Liver (tissue), 8 donors: ENCODE measurements at regions not wholly inside any gene's neighbourhood (a gene's known extent, or its start where the extent isn't known, plus 50 kb on each side); places are given as distances from the start of the nearest gene placed in this dataset.

Experiments used
- DNase-seq: peaks from one replicate; pipeline ENCODE4 v3.0.0-alpha.2; 2017; ENCODE audit warnings: low spot score
- H3K27ac ChIP-seq, 2 donors: one replicate each; pipeline ENCODE4 v1.7.0; 2013; ENCODE audit warnings: inconsistent platforms in 2 of 2, low read length in 2 of 2, control low read depth in 1 of 2, low read depth in 1 of 2, mild to moderate bottlenecking in 1 of 2
- H3K27me3 ChIP-seq, 4 donors: one replicate each; pipeline versions ENCODE4 v1.6.1 to v1.7.0; 2013; ENCODE audit warnings: low read length in 3 of 4, inconsistent platforms in 1 of 4, mild to moderate bottlenecking in 1 of 4, moderate library complexity in 1 of 4; ENCODE audit not compliant: control insufficient read depth in 4 of 4, insufficient read depth in 4 of 4
- H3K36me3 ChIP-seq, 4 donors: one replicate each; pipeline versions ENCODE4 v1.6.1 to v1.7.0; 2013; ENCODE audit warnings: low read length in 3 of 4, mild to moderate bottlenecking in 3 of 4, low read depth in 1 of 4, moderate library complexity in 1 of 4; ENCODE audit not compliant: control insufficient read depth in 4 of 4, insufficient read depth in 3 of 4
- H3K4me1 ChIP-seq, 4 donors: one replicate each; pipeline versions ENCODE4 v1.6.1 to v1.7.0; 2013; ENCODE audit warnings: low read length in 3 of 4, mild to moderate bottlenecking in 3 of 4, moderate library complexity in 1 of 4; ENCODE audit not compliant: control insufficient read depth in 4 of 4, insufficient read depth in 4 of 4
- H3K4me3 ChIP-seq, 3 donors: one replicate each; pipeline versions ENCODE4 v1.6.1 to v1.7.0; 2013; ENCODE audit warnings: low read length in 3 of 3, control low read depth in 1 of 3, low read depth in 1 of 3, mild to moderate bottlenecking in 1 of 3
- H3K9ac ChIP-seq, 2 donors: one replicate each; pipeline ENCODE4 v1.7.0; 2013; ENCODE audit warnings: low read length in 2 of 2, mild to moderate bottlenecking in 2 of 2, moderate library complexity in 2 of 2, control low read depth in 1 of 2, low read depth in 1 of 2
- H3K9me3 ChIP-seq, 4 donors: one replicate each; pipeline versions ENCODE4 v1.6.1 to v1.7.0; 2013; ENCODE audit warnings: low read length in 3 of 4; ENCODE audit not compliant: control insufficient read depth in 4 of 4
- EGR1 ChIP-seq, 2 donors: IDR thresholded peaks; 2 replicates each; pipeline ENCODE4 v1.6.1; 2016 to 2018; ENCODE audit warnings: antibody characterized with exemption in 2 of 2, low read depth in 2 of 2
- FOXA1 ChIP-seq: IDR thresholded peaks from 2 replicates; pipeline ENCODE4 v1.6.1; 2016; ENCODE audit warnings: antibody characterized with exemption
- FOXA2 ChIP-seq: IDR thresholded peaks from 2 replicates; pipeline ENCODE4 v1.6.1; 2016; ENCODE audit warnings: antibody characterized with exemption
- GABPA ChIP-seq, 2 donors: IDR thresholded peaks in 1 of 2; conservative IDR thresholded peaks in 1 of 2; 2 replicates each; pipeline ENCODE4 v1.6.1; 2016; ENCODE audit warnings: antibody characterized with exemption in 2 of 2, mild to moderate bottlenecking in 1 of 2, moderate library complexity in 1 of 2
- HNF4A ChIP-seq, 2 donors: conservative IDR thresholded peaks; 2 replicates each; pipeline ENCODE4 v1.6.1; 2016; ENCODE audit warnings: antibody characterized with exemption in 2 of 2, mild to moderate bottlenecking in 2 of 2
- HNF4G ChIP-seq: IDR thresholded peaks from 2 replicates; pipeline ENCODE4 v1.6.1; 2016; ENCODE audit warnings: antibody characterized with exemption
- JUND ChIP-seq, 2 donors: IDR thresholded peaks; 2 replicates each; pipeline ENCODE4 v1.6.1; 2016; ENCODE audit warnings: antibody characterized with exemption in 2 of 2
- NR2F2 ChIP-seq: IDR thresholded peaks from 2 replicates; pipeline ENCODE4 v1.6.1; 2016; ENCODE audit warnings: antibody characterized with exemption
- RAD21 ChIP-seq, 2 donors: IDR thresholded peaks; 2 replicates each; pipeline ENCODE4 v1.6.1; 2016; ENCODE audit warnings: antibody characterized with exemption in 2 of 2, mild to moderate bottlenecking in 2 of 2
- RXRA ChIP-seq, 2 donors: IDR thresholded peaks; 2 replicates each; pipeline ENCODE4 v1.6.1; 2017 to 2018; ENCODE audit warnings: antibody characterized with exemption in 2 of 2, mild to moderate bottlenecking in 1 of 2
- YY1 ChIP-seq: IDR thresholded peaks from 2 replicates; pipeline ENCODE4 v1.6.1; 2016; ENCODE audit warnings: antibody characterized with exemption, mild to moderate bottlenecking
- WGBS: extraction: QIAGEN DNeasy Blood & Tissue Kit; methylation state at CpG from one replicate; pipeline ENCODE4 v1.1.7; 2013; 5-methylcytosine and 5-hydroxymethylcytosine counted together
- TF ChIP-seq, protein P1 (sequence below): IDR thresholded peaks from 2 replicates; pipeline ENCODE4 v1.6.1; 2016; ENCODE audit warnings: antibody characterized with exemption
- TF ChIP-seq, protein P2 (sequence below): fragments of 150-350 bp; IDR thresholded peaks from 2 replicates; pipeline ENCODE4 v1.5.1; 2017; ENCODE audit warnings: improper control_type of control experiment, low read depth, low read length; ENCODE audit not compliant: missing input control
- TF ChIP-seq, protein P3 (sequence below): IDR thresholded peaks from 2 replicates; pipeline ENCODE4 v1.6.1; 2016; ENCODE audit warnings: antibody characterized with exemption
- TF ChIP-seq, protein P4 (sequence below): IDR thresholded peaks from 2 replicates; pipeline ENCODE4 v1.6.1; 2016; ENCODE audit warnings: antibody characterized with exemption, mild to moderate bottlenecking
- donor health status: healthy.
- donor health status: healthy.
- donor health status: healthy.
- donor health status: healthy.
- donor health status: healthy.

DNA sequence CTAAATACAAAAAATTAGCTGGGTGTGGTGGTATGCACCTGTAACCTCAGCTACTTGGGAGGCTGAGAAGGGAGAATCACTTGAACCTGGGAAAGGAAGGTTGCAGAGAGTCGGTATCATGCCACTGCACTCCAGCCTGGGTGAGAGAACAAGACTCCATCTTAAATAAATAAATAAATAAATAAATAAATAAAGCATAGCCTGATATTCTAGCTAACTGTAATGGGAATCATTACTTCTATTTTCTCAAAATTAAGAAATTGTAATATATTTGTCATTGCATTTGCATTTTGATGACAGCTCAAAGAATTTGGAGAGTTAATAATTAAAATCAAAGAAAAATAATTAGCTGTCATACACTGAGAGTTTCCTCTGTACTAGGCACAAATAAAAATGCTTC is 561.1 kb downstream of the EFNB2 start (continued):
- TF ChIP-seq, protein P1, sequence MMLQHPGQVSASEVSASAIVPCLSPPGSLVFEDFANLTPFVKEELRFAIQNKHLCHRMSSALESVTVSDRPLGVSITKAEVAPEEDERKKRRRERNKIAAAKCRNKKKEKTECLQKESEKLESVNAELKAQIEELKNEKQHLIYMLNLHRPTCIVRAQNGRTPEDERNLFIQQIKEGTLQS, result no peak
- no peak for TF ChIP-seq FOXA1
- no peak for TF ChIP-seq RAD21 (IDR thresholded peaks at IDR 0.05)

DNA sequence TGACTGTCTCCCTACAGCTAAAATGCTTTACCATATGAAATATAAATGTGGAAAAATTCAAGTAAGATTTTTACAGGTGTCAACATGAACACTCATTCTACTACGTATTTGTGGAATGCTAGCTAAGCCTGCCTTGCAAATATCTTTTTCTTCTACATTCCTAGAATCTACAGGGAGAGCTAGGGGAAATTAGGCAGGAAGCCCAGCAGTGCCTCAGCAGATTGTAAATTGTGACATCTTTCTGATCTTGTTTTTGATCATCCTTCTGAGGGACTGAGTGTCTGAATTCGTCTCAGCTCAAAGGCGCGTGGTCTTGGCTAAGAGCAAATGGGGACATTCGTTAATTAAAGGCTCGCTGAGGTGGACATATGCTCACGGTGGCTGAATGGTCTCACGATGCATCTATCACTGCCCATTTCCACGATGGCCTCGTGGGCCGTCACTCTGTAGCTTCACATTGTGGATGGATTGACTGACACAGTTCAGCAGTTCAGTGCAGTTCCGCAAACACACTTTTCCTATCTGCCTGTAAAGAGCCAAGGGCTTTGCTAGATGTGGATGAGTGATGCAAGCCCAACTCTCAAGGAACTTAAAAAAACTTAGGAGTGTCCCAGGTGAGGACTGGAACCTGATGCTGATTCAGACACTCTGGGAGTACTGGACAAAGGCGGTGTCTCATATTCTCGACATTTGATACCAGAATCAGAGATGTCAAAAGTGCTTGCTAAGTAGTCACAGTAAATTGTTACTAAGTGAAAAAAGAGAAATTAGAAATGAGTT is 562.5 kb downstream of the EFNB2 start:
- WGBS, result 79% methylated on average over 14 of the region's 14 CpGs
- H3K9ac ChIP-seq, result no peak overlapping the region
- H3K4me3 ChIP-seq, result no peak overlapping the region
- no peaks in the 10 kb centered on the region for H3K9me3 ChIP-seq
- H3K27ac ChIP-seq, result no peak overlapping the region
- H3K4me1 ChIP-seq, result no peaks in the 10 kb centered on the region
- no peak for DNase-seq
- TF ChIP-seq RXRA (IDR thresholded peaks at IDR 0.05), result no peak
- TF ChIP-seq, protein P2, sequence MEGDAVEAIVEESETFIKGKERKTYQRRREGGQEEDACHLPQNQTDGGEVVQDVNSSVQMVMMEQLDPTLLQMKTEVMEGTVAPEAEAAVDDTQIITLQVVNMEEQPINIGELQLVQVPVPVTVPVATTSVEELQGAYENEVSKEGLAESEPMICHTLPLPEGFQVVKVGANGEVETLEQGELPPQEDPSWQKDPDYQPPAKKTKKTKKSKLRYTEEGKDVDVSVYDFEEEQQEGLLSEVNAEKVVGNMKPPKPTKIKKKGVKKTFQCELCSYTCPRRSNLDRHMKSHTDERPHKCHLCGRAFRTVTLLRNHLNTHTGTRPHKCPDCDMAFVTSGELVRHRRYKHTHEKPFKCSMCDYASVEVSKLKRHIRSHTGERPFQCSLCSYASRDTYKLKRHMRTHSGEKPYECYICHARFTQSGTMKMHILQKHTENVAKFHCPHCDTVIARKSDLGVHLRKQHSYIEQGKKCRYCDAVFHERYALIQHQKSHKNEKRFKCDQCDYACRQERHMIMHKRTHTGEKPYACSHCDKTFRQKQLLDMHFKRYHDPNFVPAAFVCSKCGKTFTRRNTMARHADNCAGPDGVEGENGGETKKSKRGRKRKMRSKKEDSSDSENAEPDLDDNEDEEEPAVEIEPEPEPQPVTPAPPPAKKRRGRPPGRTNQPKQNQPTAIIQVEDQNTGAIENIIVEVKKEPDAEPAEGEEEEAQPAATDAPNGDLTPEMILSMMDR, result no peak
- no peak for TF ChIP-seq FOXA2
- H3K27me3 ChIP-seq, result peaks cover 0 to 6% (median 0%) of the 10 kb centered on the region in 4 donors
- H3K36me3 ChIP-seq, result no peaks in the 10 kb centered on the region

DNA sequence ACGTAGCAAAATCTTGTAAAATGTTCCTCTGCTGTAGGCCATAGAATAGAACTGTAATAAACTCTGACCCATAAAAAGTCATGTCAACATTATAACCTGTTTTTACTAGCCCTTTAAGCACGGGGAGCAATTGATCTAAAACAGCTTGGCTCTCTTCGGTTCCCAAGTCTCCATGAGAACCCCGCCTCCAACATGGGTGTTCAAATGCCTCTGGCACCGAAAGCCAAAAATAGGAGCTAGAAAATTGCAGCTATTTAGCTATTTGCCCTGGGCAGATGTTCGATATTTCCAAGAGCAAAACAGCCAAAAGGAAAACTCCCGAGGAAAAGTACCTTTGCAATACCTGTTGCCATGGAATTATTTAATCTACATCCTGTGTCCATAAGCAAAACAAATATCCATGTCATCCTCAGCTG is 563.1 kb downstream of the EFNB2 start:
- Histone ChIP-seq H3K4me1 (no peaks in the 10 kb centered on the region), H3K9ac (no peak overlapping the region), H3K27me3 (peaks cover 0 to 6% (median 0%) of the 10 kb centered on the region in 4 donors), H3K9me3 (no peaks in the 10 kb centered on the region), H3K36me3 (no peaks in the 10 kb centered on the region), H3K4me3 (no peak overlapping the region), H3K27ac (no peak overlapping the region)
- 60% methylated on average over 7 of the region's 7 CpGs for WGBS
- TF ChIP-seq, protein P3, sequence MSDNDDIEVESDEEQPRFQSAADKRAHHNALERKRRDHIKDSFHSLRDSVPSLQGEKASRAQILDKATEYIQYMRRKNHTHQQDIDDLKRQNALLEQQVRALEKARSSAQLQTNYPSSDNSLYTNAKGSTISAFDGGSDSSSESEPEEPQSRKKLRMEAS, result no peak
- TF ChIP-seq NR2F2 (no peak), GABPA (IDR thresholded peaks at IDR 0.05 in 1 of 2, conservative IDR thresholded peaks at IDR 0.05 in 1 of 2) (no peak), RAD21 (IDR thresholded peaks at IDR 0.05) (no peak), HNF4A (conservative IDR thresholded peaks at IDR 0.05) (no peak), EGR1 (IDR thresholded peaks at IDR 0.05; ENCODE audit: low read depth in 2 of 2) (no peak), YY1 (no peak), FOXA1 (no peak), HNF4G (no peak), FOXA2 (no peak), JUND (IDR thresholded peaks at IDR 0.05) (no peak), RXRA (IDR thresholded peaks at IDR 0.05) (no peak)
- TF ChIP-seq, protein P1, result no peak
- TF ChIP-seq, protein P4, sequence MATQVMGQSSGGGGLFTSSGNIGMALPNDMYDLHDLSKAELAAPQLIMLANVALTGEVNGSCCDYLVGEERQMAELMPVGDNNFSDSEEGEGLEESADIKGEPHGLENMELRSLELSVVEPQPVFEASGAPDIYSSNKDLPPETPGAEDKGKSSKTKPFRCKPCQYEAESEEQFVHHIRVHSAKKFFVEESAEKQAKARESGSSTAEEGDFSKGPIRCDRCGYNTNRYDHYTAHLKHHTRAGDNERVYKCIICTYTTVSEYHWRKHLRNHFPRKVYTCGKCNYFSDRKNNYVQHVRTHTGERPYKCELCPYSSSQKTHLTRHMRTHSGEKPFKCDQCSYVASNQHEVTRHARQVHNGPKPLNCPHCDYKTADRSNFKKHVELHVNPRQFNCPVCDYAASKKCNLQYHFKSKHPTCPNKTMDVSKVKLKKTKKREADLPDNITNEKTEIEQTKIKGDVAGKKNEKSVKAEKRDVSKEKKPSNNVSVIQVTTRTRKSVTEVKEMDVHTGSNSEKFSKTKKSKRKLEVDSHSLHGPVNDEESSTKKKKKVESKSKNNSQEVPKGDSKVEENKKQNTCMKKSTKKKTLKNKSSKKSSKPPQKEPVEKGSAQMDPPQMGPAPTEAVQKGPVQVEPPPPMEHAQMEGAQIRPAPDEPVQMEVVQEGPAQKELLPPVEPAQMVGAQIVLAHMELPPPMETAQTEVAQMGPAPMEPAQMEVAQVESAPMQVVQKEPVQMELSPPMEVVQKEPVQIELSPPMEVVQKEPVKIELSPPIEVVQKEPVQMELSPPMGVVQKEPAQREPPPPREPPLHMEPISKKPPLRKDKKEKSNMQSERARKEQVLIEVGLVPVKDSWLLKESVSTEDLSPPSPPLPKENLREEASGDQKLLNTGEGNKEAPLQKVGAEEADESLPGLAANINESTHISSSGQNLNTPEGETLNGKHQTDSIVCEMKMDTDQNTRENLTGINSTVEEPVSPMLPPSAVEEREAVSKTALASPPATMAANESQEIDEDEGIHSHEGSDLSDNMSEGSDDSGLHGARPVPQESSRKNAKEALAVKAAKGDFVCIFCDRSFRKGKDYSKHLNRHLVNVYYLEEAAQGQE, result no peak
- DNase-seq, result no peak
